22Rv1 (cell line): ENCODE measurements at regions not wholly inside any gene's neighbourhood (a gene's known extent, or its start where the extent isn't known, plus 50 kb on each side); places are given as distances from the start of the nearest gene placed in this dataset.

Experiments used
- H3K27ac ChIP-seq: fragments of 450-650 bp; 2 replicates; pipeline ENCODE4 v1.5.1; 2017
- CTCF ChIP-seq: fragments of 450-650 bp; IDR thresholded peaks from 2 replicates; pipeline ENCODE4 v1.5.1; 2017; ENCODE audit warnings: mild to moderate bottlenecking
- ZFX ChIP-seq: fragments of 450-650 bp; IDR thresholded peaks from 2 replicates; pipeline ENCODE4 v1.6.1; 2017; ENCODE audit warnings: antibody characterized with exemption, borderline replicate concordance

- no peak for TF ChIP-seq ZFX
- TF ChIP-seq CTCF = no peak
- H3K27ac ChIP-seq = no peak overlapping the region
These were observed 490.2 kb upstream of the IGFBP3 start for GRCh38 chr7:46411236-46411635.

GRCh38 chr7:46407125-46407524 lies 486.1 kb upstream of the IGFBP3 start:
- TF ChIP-seq ZFX = no peak
- no peak for TF ChIP-seq CTCF
- H3K27ac ChIP-seq = no peak overlapping the region

GRCh38 chr7:46397591-46397990 lies 476.5 kb upstream of the IGFBP3 start:
- no peak overlapping the region for H3K27ac ChIP-seq
- TF ChIP-seq CTCF = no peak
- no peak for TF ChIP-seq ZFX

- no peak for TF ChIP-seq CTCF
- TF ChIP-seq ZFX = no peak
- no peak overlapping the region for H3K27ac ChIP-seq
These were observed 475.4 kb upstream of the IGFBP3 start for GRCh38 chr7:46396481-46396880.

GRCh38 chr7:46393142-46393541 lies 472.1 kb upstream of the IGFBP3 start:
- TF ChIP-seq CTCF = no peak

GRCh38 chr7:46391231-46392201 lies 470.4 kb upstream of the IGFBP3 start:
- TF ChIP-seq CTCF (no peak), ZFX (no peak)
- H3K27ac ChIP-seq = no peak overlapping the region

More at GRCh38 chr7:46393142-46393541, 472.1 kb upstream of the IGFBP3 start:
- H3K27ac ChIP-seq = no peak overlapping the region

- H3K27ac ChIP-seq = no peak overlapping the region
- TF ChIP-seq CTCF (peak; percentile 13; the same call in 1 of the 2 replicates), ZFX (no peak)
These were observed 469.0 kb upstream of the IGFBP3 start for GRCh38 chr7:46390042-46390441.
